ENCODE measurements at regions not wholly inside any gene's neighbourhood (a gene's known extent, or its start where the extent isn't known, plus 50 kb on each side); places are given as distances from the start of the nearest gene placed in this dataset.

GRCh38 chr4:128527351-128527750, 239.7 kb upstream of the PGRMC2 start:
- TF ChIP-seq CTCF (IDR thresholded peaks at IDR 0.05) (no peak), POLR2A (IDR thresholded peaks at IDR 0.05) (no peak), POLR2AphosphoS5 (IDR thresholded peaks at IDR 0.05) (no peak)

All from breast epithelium (tissue), 3 donors.